ENCODE measurements at regions not wholly inside any gene's neighbourhood (a gene's known extent, or its start where the extent isn't known, plus 50 kb on each side); places are given as distances from the start of the nearest gene placed in this dataset.
"Not testable (repeated sequence)": the region's sequence is repeated elsewhere in the genome, so short reads cannot be mapped to it uniquely, and the experiment has no call there.

DNA sequence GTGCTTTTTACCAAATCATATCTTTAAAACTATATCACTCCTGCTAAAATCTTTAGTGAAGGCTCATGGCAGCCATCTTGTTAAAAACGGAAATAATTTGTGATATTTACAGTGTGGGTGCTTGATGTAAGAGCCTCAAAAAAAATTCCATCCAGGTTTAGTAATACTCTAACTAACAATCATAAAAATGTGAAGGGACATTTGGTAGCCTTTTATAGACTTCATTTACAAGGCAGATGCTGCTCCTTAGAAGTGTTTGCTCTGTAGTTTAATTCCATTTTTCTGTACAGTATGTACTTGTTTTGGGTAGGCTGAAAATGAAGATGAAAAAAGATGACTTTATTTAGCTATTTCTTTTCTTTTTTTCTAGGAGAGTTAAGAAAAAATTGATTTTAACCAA lies 525.0 kb downstream of the ZEB2 start:
- DNase-seq: no peak

DNA sequence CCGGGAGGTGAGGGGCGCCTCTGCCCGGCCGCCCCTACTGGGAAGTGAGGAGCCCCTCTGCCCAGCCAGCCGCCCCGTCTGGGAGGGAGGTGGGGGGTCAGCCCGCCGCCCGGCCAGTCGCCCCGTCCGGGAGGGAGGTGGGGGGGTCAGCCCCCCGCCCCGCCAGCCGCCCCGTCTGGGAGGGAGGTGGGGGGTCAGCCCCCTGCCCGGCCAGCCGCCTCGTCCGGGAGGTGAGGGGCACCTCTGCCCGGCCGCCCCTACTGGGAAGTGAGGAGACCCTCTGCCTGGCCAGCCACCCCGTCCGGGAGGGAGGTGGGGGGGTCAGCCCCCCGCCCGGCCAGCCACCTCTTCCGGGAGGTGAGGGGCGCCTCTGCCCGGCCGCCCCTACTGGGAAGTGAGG lies 528.3 kb downstream of the ZEB2 start:
- DNase-seq: not testable (repeated sequence)

DNA sequence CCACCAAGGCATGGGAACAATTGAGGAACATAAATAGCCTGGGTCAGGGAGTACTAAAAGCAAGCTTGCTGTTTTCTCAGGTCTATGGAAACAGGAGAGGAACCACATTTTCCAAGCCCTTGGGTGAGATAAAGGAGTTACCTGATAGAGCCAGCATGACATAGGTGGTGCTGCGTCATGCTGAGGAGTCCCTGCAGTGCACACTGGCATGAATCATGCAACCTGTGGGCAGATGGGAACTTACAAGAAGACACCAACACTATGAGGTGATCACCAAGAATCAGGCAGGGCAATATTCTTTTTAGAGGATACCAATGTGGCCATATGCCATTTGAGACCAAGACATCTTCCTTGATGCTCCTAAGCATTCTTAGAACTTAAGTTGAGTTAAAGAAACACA lies 531.8 kb downstream of the ZEB2 start:
- DNase-seq: no peak

DNA sequence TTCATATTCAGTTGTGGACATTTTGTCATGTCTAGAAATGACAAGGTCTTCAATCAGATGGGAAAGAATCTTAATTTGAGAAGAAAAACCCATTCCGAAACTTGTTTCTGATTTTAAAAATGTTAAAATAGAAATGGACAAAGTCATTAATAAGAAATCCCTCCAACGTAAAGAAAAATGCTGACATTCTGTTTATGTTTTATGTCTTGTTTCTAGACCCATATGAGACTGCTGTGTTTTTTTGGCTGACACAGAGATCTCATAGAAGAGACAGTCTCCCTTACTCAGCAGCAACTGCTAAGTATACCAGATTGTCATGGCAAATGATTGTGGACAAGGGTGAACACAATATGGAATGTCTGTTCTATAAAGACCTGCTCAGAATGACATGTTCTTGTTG lies 538.5 kb downstream of the ZEB2 start:
- no peak for DNase-seq

DNA sequence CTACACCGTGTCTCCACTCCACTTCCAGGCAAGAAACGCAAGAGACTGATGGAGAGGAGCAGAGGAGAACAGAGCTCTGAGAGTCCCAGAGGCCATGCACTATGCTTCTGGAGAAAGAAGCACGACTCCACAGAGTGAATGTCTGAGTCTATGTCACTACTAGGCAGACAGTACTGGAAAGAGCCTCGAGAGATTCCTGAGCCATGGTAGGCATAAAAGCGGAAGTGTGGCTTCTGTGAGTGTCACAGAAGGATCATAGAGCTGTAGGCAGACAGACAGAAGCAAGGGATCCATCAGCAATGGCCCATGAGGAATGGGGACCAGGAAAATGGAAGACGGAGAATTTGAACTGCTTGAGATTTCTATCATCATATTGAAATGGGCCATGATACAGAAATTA lies 542.6 kb downstream of the ZEB2 start:
- DNase-seq: no peak

DNA sequence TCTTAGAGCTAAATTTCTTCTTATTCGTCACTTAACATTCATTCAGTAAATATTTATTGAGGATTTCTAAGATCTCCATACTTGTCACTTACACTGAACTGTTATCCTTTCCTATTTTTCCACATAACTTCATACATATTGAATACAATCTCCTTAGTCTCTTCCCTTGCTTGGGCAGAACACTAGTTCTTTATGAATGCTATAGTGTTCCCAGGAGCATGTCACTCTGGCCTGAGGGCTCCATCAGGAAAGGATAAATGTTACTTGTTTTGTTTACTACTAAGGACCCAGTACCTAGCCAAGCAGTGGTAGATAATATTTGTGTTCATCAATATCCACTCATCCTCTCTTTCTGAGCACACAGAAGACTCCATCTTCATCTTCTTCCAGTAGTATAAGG lies 544.7 kb downstream of the ZEB2 start:
- DNase-seq: no peak

DNA sequence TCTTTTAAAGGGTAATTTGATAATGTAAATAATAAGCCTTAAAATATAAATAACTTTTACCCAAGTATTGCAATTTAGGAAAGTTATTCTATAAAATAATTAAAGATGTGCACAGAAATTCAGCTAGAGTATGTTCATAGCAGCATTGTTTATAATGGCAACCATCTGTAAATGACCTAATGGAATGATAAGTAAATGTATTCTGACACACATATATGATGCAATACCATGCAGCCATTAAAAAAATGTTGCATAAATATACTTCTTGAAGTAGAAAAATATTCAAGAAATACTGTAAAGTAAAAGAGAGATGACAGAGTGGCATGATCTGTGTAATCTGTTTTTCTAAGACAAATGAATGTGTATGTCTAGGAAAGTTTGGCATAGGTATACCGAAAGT lies 545.7 kb downstream of the ZEB2 start:
- no peak for DNase-seq

DNA sequence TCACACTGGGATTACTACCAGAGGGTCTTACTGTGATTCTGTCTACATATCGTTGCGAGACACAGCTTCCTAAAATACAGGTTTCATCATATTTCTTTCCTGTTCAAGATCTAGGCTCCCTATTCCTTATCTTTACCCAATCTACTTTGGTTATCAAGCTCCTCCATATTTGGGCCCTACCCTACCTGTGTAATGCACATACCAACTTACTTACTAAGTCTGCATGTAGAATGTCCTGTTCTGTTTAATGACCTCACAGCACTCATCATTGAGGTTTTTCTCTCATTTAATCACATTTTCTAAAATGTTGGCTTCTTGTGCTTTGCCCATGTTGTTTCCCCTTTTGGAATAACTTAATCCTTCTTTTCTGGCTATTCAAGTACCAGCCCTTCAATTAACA lies 551.1 kb downstream of the ZEB2 start:
- DNase-seq: no peak

DNA sequence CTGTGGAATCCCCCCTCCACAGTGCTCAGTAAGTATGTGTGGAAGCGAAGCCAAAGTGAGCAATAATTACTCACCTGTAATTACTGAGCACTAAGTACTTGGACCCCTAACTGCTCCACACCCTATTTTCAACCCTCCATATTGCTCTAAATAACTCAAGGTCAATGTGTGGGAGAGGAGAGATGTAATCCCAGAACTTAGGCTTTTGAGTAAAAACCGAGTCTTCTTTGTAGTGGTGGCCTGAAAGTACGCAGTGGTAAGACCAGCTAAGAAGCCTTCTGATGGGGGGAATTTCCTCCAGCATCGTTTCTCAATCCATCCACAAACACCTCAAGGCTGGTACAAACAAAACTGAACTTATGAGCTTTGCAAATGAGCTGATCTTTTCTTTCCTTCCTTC lies 551.6 kb downstream of the ZEB2 start:
- DNase-seq: no peak

DNA sequence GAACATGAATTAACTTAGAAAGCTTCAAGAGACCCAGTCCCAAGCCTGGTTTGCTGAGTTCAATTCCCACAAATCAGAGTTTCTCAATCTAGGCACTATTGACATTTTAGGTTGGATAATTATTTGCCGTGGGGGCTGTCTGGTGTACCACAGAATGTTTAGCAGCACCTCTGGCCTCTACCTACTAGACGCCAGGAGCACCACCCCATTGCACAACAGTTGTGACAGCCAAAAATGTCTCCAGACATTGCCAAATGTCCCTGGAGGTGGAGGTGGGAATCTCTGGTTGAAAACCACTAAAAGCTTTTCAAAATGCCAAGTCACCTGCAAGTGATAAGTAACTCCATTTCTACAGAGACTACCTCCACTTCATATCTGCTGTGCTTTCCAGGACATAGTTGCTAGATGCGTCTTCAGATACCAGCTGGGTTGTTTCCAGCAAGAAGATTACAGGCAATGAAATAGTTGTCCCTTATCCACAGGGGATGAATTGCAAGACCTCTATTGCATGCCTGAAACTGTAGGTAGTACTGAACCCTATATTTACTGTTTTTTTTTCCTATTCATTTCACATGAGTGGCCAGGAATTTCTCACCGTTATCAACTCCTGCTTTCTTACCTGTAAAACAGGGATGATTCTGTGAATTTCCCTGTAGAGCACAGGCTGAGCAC lies 554.3 kb downstream of the ZEB2 start:
- DNase-seq: no peak

DNA sequence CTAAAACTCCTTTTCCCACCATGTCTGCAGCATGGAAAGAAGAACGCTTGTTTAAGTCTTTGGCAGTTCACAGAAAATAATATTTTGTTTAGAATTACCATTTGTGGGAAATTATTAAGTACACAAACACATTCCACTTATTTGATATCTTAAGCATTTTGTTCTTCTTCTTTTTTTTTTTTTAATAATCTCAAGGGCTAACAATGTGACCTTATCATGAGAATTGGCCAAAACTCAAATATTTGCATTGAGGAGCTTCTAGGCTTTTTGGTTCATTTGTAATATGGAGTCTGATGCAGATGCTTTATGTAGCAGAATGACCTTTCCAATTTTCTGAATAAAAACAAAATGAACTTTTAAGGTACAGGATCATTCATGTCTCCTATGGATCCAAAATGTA lies 555.0 kb downstream of the ZEB2 start:
- no peak for DNase-seq

DNA sequence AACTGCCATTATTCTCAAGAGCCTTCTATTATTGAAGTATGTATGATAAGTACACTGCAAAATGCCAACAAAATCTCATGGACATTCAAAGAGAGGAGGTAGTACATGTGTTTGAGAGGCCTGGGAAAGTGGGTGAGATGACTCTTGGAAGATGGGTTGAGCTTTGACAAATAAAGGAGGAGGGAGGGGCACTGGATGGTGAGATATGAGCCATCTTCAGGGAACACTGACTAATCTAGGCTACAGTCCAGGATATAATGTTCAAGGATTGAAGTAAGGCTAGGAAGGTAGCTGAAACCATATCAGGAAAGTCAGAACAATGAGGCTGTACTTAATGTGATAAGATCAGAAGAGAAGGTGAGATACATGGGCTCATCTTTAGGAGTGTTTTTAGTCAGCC lies 559.7 kb downstream of the ZEB2 start:
- DNase-seq: no peak

DNA sequence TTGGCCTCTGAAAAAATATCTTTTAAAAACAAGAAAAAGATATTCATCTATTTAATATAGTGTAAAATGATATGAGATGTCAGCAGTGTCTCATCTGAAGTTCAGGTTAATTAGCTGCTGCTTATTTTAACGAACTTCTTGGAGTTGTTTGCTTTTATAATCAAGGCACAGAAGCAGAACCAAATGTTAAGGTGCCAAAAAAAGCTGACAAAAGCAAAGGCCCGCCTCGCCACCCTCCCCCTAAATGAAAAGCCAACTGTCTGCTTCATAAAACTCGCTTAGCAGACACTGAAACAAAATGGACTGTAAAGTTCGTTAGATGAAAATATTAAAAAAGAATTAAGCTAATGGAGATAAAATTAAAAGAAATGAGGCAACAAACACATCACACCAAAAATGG lies 562.6 kb downstream of the ZEB2 start:
- DNase-seq: no peak

DNA sequence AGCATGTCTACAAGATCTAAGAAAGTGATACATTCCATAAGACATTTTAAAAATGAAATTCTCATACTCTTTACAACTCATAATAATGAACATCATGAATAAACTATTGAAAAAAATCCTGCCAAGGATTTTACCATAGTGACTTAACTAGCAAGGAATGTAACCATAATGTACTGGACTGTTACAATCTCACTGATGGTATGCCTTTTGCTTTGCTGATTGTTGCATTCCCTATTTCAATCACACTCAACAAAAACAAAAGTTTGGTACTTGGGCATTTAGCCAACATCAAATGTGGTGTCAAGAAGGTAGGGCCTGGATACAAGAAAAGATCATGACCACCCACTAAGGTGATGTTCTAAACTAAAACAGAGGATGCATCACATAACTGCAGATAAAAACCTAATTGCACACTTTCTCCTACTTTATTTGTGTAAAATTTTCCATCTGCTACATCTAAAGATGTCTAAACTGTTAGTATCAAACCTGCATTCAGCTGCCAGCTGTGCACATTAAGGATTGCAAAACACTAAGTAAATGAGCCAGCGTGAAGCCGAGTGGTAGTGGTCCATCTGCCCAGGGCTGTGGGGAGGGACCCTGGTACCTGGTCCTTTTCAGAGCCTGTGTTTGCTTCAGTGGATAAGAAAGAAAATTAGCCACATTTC lies 564.4 kb downstream of the ZEB2 start:
- DNase-seq: no peak

DNA sequence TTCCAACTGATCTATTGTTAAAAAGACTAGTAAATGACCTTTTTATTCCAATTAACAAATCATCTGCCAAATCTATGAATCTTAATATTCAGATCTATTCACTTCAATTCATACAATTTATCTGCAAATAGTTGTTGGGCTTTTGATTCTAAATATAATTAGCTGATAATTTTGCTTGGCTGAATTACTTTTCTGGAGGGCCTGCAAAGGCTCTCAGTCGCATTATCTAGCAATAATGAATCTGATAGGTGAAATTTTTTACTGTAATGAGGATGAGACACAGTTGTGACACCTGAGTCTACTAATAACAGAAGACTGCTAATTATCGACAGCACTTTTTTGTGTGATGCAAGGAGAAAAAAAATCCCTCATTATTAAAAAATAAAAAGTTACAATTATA lies 565.1 kb downstream of the ZEB2 start:
- DNase-seq: no peak

DNA sequence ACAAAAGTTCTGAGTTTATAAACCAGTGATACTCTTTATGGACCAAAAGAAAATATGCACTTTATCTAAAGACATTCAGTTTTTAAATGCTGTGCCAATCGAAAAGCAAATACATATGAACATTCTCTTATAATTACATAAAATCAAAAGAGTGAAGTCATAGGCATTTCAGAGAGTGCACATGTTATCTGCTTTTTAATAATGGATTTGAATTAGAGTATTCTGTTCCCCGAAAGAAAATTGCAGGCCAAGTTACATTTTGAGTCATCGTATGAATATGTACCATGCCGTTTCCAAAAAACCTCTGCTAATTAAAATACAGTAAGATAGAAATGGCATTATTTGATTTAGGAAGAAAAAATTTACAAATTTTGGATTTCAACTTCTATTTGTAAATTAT lies 565.7 kb downstream of the ZEB2 start:
- no peak for DNase-seq

DNA sequence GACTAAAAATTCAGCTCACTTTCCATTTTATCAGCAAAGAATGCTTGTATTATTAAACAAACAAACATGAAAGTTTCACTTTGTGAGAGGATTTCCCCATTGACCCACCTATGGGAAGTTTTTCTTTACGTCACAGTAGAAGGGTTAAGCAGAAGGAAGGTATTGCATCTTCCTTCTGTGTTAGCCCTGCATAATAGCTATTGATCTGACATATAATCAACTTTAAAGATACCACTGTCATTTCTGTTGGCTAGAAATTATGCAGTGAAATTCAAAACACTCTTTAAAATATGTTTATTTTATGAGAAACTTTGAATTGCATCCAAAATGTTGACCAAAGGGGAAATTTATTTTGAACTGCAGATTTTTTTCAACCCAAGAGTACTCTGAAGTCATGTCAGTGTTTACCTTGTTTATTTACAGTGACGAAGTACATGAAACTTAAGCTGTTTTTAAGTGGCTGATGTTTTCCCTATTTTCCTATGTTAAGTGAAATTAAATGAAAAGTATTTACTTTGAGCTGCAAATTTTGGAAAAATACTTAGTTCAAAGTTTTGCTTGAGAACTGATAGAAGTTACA lies 566.4 kb downstream of the ZEB2 start:
- DNase-seq: no peak

DNA sequence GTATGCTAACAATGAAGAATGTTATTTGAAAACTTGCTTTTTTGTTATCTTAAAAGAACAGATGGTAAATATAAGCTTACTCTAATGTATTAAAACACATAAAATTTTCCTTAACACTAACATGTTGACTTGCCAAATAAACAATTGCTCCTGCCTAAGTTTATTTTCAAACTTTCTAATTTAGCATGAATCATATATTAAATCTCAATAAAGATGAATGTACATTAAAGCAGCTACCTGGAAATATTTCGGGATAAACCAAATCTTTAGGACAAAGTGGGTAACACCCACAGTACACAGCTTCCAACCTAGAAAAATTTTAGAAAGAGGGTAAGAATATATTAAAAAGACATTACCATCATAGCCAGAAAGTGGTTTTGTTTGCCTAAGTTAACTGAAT lies 567.4 kb downstream of the ZEB2 start:
- DNase-seq: no peak

DNA sequence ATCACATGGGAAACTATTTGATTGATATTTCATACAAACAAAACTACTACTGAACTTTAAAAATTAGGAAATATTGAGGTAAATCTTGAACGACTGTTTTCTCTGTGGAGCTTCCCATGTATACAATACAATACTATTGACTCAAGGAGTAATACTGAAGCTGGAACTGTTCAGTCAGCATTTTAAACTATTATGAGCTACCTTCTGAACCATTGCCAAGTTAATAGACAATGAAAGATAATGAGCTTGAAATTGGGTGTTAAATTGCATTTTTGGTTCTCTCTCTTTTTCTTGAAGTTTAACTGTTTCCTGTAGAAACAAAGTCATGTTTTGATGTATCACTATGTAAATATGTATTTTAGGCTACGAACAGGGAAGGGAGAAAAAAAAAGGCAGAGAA lies 569.2 kb downstream of the ZEB2 start:
- no peak for DNase-seq

DNA sequence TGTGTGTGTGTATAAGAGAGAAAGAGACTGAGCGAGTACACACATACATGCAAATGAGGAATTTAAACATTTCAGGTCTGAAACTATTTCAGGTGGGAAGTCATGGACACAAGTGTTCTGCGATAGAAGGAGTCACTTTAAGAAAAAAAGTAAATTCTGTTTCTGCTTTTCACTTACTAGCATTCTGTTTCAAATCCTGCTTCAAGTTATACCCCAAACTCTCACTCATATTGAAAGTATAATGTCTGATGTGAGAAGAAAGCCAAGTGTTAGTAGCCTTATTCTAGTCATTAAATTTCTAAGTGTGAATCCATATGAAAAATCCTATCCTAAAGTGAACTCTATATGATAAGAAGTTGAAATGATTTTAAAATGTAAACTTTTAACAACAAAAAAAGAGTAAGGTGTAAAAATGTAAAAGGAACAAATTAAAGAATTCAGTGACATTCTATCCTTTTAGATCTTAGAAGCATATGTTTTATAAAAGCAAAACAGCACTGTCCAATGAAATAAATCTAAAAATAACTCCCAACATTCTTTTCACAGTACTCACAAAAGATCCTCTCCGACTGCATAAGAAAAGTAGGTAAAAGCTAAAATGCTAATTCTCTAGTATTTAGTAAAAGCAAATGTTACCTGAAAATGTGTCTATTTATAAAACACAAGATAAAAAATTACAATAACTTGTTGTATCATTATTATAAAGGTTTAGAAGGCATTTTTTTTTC lies 570.6 kb downstream of the ZEB2 start:
- no peak for DNase-seq

DNA sequence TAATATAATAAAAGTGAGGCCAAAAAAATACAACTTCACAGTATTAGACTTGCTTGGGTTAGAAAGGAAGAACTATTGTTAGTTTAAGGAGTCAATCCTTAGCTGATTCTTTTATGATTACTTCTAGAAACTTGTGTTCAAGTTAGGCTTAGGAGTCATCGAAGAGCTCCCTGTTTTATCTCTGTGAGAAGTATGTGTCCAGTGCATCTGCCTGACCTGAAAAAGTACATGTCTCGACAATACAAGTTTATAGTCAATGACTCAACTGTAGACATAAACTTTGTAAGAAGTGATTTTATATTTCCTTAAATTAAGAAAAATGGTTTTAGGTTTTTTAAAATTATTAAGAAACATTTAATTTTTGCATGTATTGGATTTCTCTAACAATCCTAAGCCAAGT lies 571.2 kb downstream of the ZEB2 start:
- no peak for DNase-seq

DNA sequence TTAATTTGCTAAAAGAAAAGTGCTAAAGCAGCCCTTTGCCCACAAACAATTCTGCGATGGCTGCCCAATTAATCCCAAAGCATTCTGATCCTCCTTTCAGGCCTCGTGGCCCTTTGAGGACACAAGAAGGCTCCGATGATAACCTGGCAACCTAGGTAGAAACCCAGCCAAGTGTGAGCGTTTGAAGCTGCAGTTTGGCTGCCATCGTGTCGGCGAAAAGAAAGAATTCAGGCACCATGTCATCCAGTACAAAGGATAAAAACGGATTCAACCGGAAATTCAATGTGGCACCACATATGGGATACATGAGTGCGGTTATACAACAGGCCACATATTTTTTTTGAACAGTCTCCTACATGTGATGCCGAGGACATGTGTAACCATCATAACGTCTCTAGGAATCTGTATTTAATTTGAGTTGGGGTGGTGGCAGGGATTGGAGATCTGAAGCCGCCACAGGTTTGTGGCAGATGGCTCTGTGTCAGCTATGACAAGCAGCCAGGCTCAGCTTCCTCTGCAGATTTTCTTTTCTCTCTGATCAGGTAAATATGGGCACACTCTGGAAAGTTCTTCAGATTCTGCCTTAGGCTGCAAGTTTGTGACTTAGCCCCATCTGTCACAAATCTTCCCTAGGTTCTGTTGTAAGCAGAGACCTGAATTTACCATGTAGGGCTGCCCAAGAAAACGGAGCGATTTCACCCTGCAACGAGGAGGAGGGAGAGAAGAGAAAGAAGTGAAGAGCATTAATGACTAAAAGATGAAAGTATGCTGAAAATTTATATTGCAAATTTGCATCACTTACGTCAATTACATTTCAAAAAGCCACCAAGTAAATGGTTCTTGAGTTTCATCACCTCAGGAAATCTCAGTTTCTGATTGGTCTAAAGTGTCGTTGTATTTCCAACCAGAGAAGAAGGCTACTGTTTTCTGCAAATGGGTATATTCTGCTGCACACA lies 573.2 kb downstream of the ZEB2 start:
- DNase-seq: no peak

DNA sequence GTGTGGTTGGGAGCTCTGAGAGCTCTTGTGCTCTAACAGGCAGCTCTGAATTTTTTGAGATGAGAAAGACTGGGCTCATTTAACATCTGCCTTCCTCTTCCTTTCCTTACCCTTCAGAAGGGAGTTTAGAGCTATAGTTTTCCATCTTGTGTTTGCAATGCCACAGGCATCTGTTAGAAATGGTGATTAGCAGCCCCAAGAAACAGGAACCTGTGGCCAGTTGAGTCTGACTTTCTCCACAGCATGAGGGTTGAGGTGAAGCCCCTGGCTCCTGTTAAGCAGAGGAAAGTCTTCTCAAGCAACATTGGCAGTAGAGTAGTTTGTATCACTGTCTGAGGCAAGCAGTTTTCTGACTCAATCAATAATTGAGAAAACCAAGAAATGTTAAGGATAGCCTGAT lies 577.4 kb downstream of the ZEB2 start:
- no peak for DNase-seq

Data from 8988T (cell line).